ENCODE measurements at regions not wholly inside any gene's neighbourhood (a gene's known extent, or its start where the extent isn't known, plus 50 kb on each side); places are given as distances from the start of the nearest gene placed in this dataset.

GRCh38 chr13:107808389-107808788 lies 406.9 kb downstream of the LIG4 start:
- no peak overlapping the region for H3K4me3 ChIP-seq (ENCODE audit: low read length)
- TF ChIP-seq, protein P1, sequence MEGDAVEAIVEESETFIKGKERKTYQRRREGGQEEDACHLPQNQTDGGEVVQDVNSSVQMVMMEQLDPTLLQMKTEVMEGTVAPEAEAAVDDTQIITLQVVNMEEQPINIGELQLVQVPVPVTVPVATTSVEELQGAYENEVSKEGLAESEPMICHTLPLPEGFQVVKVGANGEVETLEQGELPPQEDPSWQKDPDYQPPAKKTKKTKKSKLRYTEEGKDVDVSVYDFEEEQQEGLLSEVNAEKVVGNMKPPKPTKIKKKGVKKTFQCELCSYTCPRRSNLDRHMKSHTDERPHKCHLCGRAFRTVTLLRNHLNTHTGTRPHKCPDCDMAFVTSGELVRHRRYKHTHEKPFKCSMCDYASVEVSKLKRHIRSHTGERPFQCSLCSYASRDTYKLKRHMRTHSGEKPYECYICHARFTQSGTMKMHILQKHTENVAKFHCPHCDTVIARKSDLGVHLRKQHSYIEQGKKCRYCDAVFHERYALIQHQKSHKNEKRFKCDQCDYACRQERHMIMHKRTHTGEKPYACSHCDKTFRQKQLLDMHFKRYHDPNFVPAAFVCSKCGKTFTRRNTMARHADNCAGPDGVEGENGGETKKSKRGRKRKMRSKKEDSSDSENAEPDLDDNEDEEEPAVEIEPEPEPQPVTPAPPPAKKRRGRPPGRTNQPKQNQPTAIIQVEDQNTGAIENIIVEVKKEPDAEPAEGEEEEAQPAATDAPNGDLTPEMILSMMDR (IDR thresholded peaks at IDR 0.05; ENCODE audit: insufficient read depth, low read depth, low read length, missing control alignments) = no peak
- DNase-seq (ENCODE audit: low read depth) = no peak

GRCh38 chr13:107807306-107808073 lies 407.8 kb downstream of the LIG4 start:
- TF ChIP-seq, protein P1 (IDR thresholded peaks at IDR 0.05; ENCODE audit: insufficient read depth, low read depth, low read length, missing control alignments) = no peak
- H3K4me3 ChIP-seq (ENCODE audit: low read length) = no peak overlapping the region
- no peak for DNase-seq (ENCODE audit: low read depth)

GRCh38 chr13:107806726-107807125 lies 408.6 kb downstream of the LIG4 start:
- TF ChIP-seq, protein P1 (IDR thresholded peaks at IDR 0.05; ENCODE audit: insufficient read depth, low read depth, low read length, missing control alignments) = no peak
- no peak overlapping the region for H3K4me3 ChIP-seq (ENCODE audit: low read length)
- no peak for DNase-seq (ENCODE audit: low read depth)

GRCh38 chr13:107803822-107804495 lies 411.4 kb downstream of the LIG4 start:
- TF ChIP-seq, protein P1 (IDR thresholded peaks at IDR 0.05; ENCODE audit: insufficient read depth, low read depth, low read length, missing control alignments) = no peak
- DNase-seq (ENCODE audit: low read depth) = no peak
- H3K4me3 ChIP-seq (ENCODE audit: low read length) = no peak overlapping the region

DNA sequence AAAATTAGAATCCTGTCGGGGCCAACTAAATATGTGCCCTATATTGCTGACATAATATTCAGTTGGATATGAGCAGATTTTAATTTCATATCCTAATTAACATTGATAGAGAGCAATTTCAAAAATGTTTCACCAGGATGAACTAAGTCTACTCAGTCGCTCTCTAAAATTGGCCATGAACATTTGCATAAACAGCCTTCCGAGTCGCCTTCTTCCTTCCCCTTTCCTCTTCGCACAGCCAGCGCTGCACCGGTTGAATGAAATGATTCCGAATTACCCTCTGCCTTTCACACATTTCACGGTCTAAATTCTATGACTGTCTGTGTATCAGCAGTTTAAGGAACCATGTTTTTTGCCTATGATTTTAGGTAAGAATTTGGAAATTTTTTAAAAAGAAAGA lies 413.7 kb downstream of the LIG4 start:
- DNase-seq (ENCODE audit: low read depth) = no peak
- TF ChIP-seq, protein P1 (IDR thresholded peaks at IDR 0.05; ENCODE audit: insufficient read depth, low read depth, low read length, missing control alignments) = no peak
- H3K4me3 ChIP-seq (ENCODE audit: low read length) = no peak overlapping the region

- TF ChIP-seq, protein P1 (IDR thresholded peaks at IDR 0.05; ENCODE audit: insufficient read depth, low read depth, low read length, missing control alignments) = no peak
- no peak for DNase-seq (ENCODE audit: low read depth)
- H3K4me3 ChIP-seq (ENCODE audit: low read length) = no peak overlapping the region
Observed at GRCh38 chr13:107799001-107799400, 416.3 kb downstream of the LIG4 start.
